MCF 10A (cell line): ENCODE measurements at regions not wholly inside any gene's neighbourhood (a gene's known extent, or its start where the extent isn't known, plus 50 kb on each side); places are given as distances from the start of the nearest gene placed in this dataset.

Experiments used
- BruUV-seq: library from RNA; stranded (reverse); fragments of 400-500 nt; replicated peaks from 2 replicates; lab custom pipeline; 2021; lab: Mats Ljungman, UMichigan
- CTCF ChIA-PET: fragments of 300-600 bp; sonication (Branson Sonifier 250); formaldehyde crosslinking; extraction: SDS; loops from one replicate; lab custom pipeline; 2021; ENCODE audit warnings: antibody characterized with exemption, inconsistent platforms; lab: Yijun Ruan, JAX
- POLR2A ChIA-PET: fragments of 300-600, 350-650 bp; sonication (Branson Sonifier 250); formaldehyde crosslinking; extraction: SDS; loops from one replicate; lab custom pipeline; 2020; ENCODE audit warnings: antibody characterized with exemption, inconsistent platforms; lab: Yijun Ruan, JAX
- DNase-seq: peaks from one replicate; pipeline ENCODE4 v3.0.0-alpha.2; 2018; ENCODE audit not compliant: unreplicated experiment
- H3K27ac Mint-ChIP-seq: one replicate; pipeline ENCODE4 v1.8.0; 2022; ENCODE audit warnings: mild to moderate bottlenecking, low read depth, mixed read lengths; ENCODE audit not compliant: unreplicated experiment
- H3K27me3 Mint-ChIP-seq: one replicate; pipeline ENCODE4 v1.8.0; 2022; ENCODE audit warnings: mixed read lengths; ENCODE audit not compliant: insufficient read depth, unreplicated experiment
- H3K36me3 Mint-ChIP-seq: one replicate; pipeline ENCODE4 v1.8.0; 2022; ENCODE audit warnings: mild to moderate bottlenecking, moderate library complexity, mixed read lengths; ENCODE audit not compliant: insufficient read depth, unreplicated experiment
- H3K4me1 Mint-ChIP-seq: one replicate; pipeline ENCODE4 v1.8.0; 2022; ENCODE audit warnings: mixed read lengths; ENCODE audit not compliant: insufficient read depth, unreplicated experiment
- H3K4me3 Mint-ChIP-seq: one replicate; pipeline ENCODE4 v1.8.0; 2022; ENCODE audit warnings: mild to moderate bottlenecking, moderate library complexity, mixed read lengths; ENCODE audit not compliant: unreplicated experiment
- H3K9me3 Mint-ChIP-seq: one replicate; pipeline ENCODE4 v1.8.0; 2022; ENCODE audit warnings: mixed read lengths; ENCODE audit not compliant: unreplicated experiment
- CTCF ChIP-seq: fragments of 200-600 bp; IDR thresholded peaks from one replicate; pipeline ENCODE4 v1.8.0; 2022; ENCODE audit warnings: antibody characterized with exemption, mild to moderate bottlenecking; ENCODE audit not compliant: unreplicated experiment
- intact Hi-C: fragments of 100-400 bp; cut with micrococcal nuclease; formaldehyde crosslinking; loops from 2 replicates; pipeline ENCODE4 v1.14.1; 2022

- no peaks in the 10 kb centered on the region for H3K9me3 Mint-ChIP-seq
- H3K27me3 Mint-ChIP-seq = no peaks in the 10 kb centered on the region
- H3K27ac Mint-ChIP-seq = no peak overlapping the region
- DNase-seq = no peak
- intact Hi-C loops = no loop called here
- POLR2A ChIA-PET = no interaction called here
- CTCF ChIA-PET = interaction anchor here (0.6 to 0.7 kb wide), 2 partner anchors 57 to 102 kb away, joined by 3 to 4 read pairs; no protein-coding TSS in a partner anchor
- no TSS peak for BruUV-seq
- H3K36me3 Mint-ChIP-seq = peaks cover 6% of the 10 kb centered on the region
- no peaks in the 10 kb centered on the region for H3K4me1 Mint-ChIP-seq
- TF ChIP-seq CTCF = no peak
- no peak overlapping the region for H3K4me3 Mint-ChIP-seq
Observed at GRCh38 chr2:12382366-12382765, 334.4 kb upstream of the TRIB2 start.

- TF ChIP-seq CTCF = no peak
- Mint-ChIP-seq H3K36me3 (no peaks in the 10 kb centered on the region), H3K9me3 (no peaks in the 10 kb centered on the region), H3K4me1 (peaks cover 12% of the 10 kb centered on the region), H3K4me3 (no peak overlapping the region), H3K27me3 (no peaks in the 10 kb centered on the region), H3K27ac (no peak overlapping the region)
- DNase-seq = peak; percentile 80
- intact Hi-C loops = no loop called here
- POLR2A ChIA-PET = interaction anchor here (0.9 kb wide), 2 partner anchors 13 to 24 kb away, joined by 3 read pairs; no protein-coding TSS in a partner anchor
- CTCF ChIA-PET = interaction anchor here (0.5 to 1.2 kb wide), 3 partner anchors 8 to 91 kb away, joined by 3 read pairs; no protein-coding TSS in a partner anchor
- no TSS peak for BruUV-seq
Observed at GRCh38 chr2:12389344-12390045, 327.2 kb upstream of the TRIB2 start.

- ChIA-PET CTCF (no interaction called here), POLR2A (no interaction called here)
- H3K36me3 Mint-ChIP-seq = no peaks in the 10 kb centered on the region
- BruUV-seq = no TSS peak
- no peak for TF ChIP-seq CTCF
- peaks cover 12% of the 10 kb centered on the region for H3K4me1 Mint-ChIP-seq
- H3K27me3 Mint-ChIP-seq = no peaks in the 10 kb centered on the region
- DNase-seq = no peak
- H3K9me3 Mint-ChIP-seq = no peaks in the 10 kb centered on the region
- H3K4me3 Mint-ChIP-seq = no peak overlapping the region
- H3K27ac Mint-ChIP-seq = no peak overlapping the region
- intact Hi-C loops = no loop called here
Observed at GRCh38 chr2:12391116-12391515, 325.6 kb upstream of the TRIB2 start.

GRCh38 chr2:12396699-12397098 lies 320.0 kb upstream of the TRIB2 start:
- no peak for TF ChIP-seq CTCF
- H3K9me3 Mint-ChIP-seq = no peaks in the 10 kb centered on the region
- DNase-seq = no peak
- H3K4me3 Mint-ChIP-seq = no peak overlapping the region
- no peak overlapping the region for H3K27ac Mint-ChIP-seq
- intact Hi-C loops = no loop called here
- ChIA-PET CTCF (no interaction called here), POLR2A (no interaction called here)
- no TSS peak for BruUV-seq
- H3K4me1 Mint-ChIP-seq = no peaks in the 10 kb centered on the region
- H3K36me3 Mint-ChIP-seq = no peaks in the 10 kb centered on the region
- no peaks in the 10 kb centered on the region for H3K27me3 Mint-ChIP-seq
